ENCODE measurements at regions not wholly inside any gene's neighbourhood (a gene's known extent, or its start where the extent isn't known, plus 50 kb on each side); places are given as distances from the start of the nearest gene placed in this dataset.

- FAIRE-seq (no peak), DNase-seq (ENCODE audit: low read depth, low spot score) (no peak)
- ChIA-PET CTCF (no interaction called here), POLR2A (no interaction called here)
- dilution Hi-C loops (cut with MboI; ENCODE audit: extremely low pct_ligation_motif_present, low sequenced_read_pairs), result no loop called here
- H2AFZ ChIP-seq (ENCODE audit: low read depth, low read length), result no peak overlapping the region
- intact Hi-C loops (cut with micrococcal nuclease), result no loop called here
- no peaks in the 10 kb centered on the region for H4K20me1 ChIP-seq (replicated peaks; ENCODE audit: control insufficient read depth, extremely low read depth, insufficient read depth, low read length)
- no peak overlapping the region for H3K4me3 ChIP-seq (replicated peaks in 1 of 3; ENCODE audit: insufficient read depth in 1 of 3, low read depth in 1 of 3, low read length in 3 of 3)
- H3K27me3 ChIP-seq (ENCODE audit: control insufficient read depth in 2 of 2, insufficient read depth in 2 of 2, low read length in 2 of 2), result no peaks in the 10 kb centered on the region
- H3K27ac ChIP-seq (ENCODE audit: insufficient read depth, low read depth, low read length), result no peak overlapping the region
- TF ChIP-seq MYC (IDR thresholded peaks at IDR 0.05; ENCODE audit: low read depth, low read length) (no peak), GATA2 (IDR thresholded peaks at IDR 0.05; ENCODE audit: insufficient read depth, insufficient read length, low read depth, low read length) (no peak), CTCF (IDR thresholded peaks at IDR 0.05; ENCODE audit: extremely low read depth in 1 of 2, insufficient read depth in 1 of 2, low read depth in 1 of 2, low read length in 2 of 2) (no peak), POLR2AphosphoS5 (IDR thresholded peaks at IDR 0.05; ENCODE audit: insufficient read depth, low read depth, low read length) (no peak), FOS (IDR thresholded peaks at IDR 0.05; ENCODE audit: borderline replicate concordance, insufficient read depth, low read length) (no peak), POLR2A (IDR thresholded peaks at IDR 0.05; ENCODE audit: low read depth, low read length) (no peak), JUN (IDR thresholded peaks at IDR 0.05; ENCODE audit: borderline replicate concordance, insufficient read depth, insufficient read length, low read depth) (no peak), EZH2 (IDR thresholded peaks at IDR 0.05; ENCODE audit: borderline replicate concordance, low read depth, low read length, severe bottlenecking) (no peak), MAX (IDR thresholded peaks at IDR 0.05; ENCODE audit: insufficient read depth, insufficient read length) (no peak)
- no peaks in the 10 kb centered on the region for H3K9me1 ChIP-seq (replicated peaks; ENCODE audit: control insufficient read depth, extremely low read depth, insufficient read depth, low read length)
- H3K4me2 ChIP-seq (ENCODE audit: insufficient read depth, low read length), result no peak overlapping the region
- no peaks in the 10 kb centered on the region for H3K4me1 ChIP-seq (ENCODE audit: control insufficient read depth, extremely low read depth, insufficient read depth, low read length)
- H3K36me3 ChIP-seq (ENCODE audit: control insufficient read depth in 2 of 2, extremely low read depth in 1 of 2, insufficient read depth in 2 of 2, low read length in 2 of 2), result no peaks in the 10 kb centered on the region
- H3K9me3 ChIP-seq (replicated peaks; ENCODE audit: control insufficient read depth, insufficient read depth, low read length), result no peaks in the 10 kb centered on the region
- H3K79me2 ChIP-seq (ENCODE audit: control insufficient read depth, insufficient read depth, low read length), result no peaks in the 10 kb centered on the region
- H3K9ac ChIP-seq (replicated peaks; ENCODE audit: extremely low read depth, insufficient read depth, low read length), result no peak overlapping the region
- BruUV-seq (replicated peaks), result no TSS peak
Measured at GRCh38 chr3:163735394-163735793, 1342.9 kb downstream of the SI start.

All from endothelial cell of umbilical vein (primary cell).